GM21529 (cell line): ENCODE measurements at regions not wholly inside any gene's neighbourhood (a gene's known extent, or its start where the extent isn't known, plus 50 kb on each side); places are given as distances from the start of the nearest gene placed in this dataset.

Experiments used
- ATAC-seq: cut with Tn5 transposase; IDR thresholded peaks from one replicate; pipeline ENCODE4 v1.9.1; 2021; ENCODE audit not compliant: unreplicated experiment

DNA sequence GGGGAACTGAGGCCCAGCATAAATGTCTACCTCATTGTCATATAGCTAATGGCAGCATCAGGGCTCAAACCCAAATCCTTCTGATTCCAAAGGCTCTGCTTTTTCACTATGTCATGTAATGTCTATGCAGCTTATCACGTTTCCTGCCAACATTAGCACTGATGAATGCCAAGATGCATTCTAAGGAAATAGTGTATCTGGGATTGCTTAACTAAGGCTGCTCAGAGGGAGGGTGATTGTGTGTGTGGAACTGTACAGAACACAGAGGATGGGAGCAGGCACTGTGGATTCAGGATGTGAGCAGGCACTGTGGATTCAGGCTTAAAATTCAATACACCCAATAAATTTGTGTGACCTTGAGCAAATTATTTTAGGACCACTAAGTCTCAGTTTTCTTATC lies 456.4 kb upstream of the DEPDC1 start:
- no peak for ATAC-seq

DNA sequence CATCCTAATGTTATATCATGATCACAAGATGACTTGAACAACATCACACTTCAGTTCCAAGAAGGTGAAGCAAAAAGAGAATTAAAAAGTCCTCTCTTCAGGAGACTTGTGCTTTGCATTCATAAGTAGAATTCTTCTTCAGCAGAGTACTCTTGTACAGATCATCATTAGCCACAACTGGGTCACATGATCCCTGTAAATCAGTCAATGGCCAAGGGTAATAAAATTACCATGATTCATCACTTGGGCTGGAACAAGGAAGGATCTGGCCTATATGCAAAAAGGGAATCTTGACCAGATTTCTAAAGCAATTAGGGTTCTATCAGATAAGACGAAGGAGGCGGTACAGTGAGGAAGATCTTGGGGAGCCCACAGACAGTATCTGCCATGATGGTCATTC lies 458.0 kb upstream of the DEPDC1 start:
- ATAC-seq, result no peak

DNA sequence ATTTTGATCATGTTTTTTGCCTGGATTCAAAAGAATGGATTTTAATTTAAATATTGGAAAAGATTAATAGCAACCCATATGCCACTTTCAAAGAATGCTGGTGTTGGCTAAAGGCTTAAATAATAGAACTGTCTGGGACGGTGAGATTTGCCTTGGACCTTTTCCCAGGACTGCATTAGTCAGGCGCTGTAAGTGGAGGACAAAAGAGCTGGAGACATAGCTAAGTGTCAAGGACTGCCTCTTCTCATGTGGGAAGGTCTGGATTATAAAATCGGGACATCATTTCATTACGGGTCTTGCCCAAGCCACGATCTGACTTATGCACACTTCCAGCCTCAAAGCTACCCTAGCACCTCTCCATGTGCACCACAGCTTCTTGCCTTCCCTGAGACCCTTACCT lies 458.5 kb upstream of the DEPDC1 start:
- no peak for ATAC-seq

DNA sequence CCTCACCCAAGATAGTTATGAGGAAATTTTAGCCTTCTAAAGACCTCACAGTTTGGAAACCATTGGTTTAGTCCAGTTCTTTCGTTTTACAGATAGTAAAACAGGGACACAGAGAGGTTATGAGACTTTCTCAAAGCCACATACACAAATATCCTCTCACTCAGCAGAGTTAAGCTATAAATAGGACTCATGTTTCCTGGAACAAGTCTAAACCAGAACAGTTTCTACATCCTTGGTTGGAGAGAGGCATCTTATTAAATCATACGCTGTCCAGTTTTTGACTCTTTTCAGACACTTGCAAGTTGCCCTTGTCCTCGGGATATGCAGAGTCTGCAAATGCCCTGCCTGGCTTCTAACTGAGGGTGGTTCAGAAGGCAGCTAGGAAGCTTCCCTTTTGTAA lies 462.1 kb upstream of the DEPDC1 start:
- no peak for ATAC-seq

DNA sequence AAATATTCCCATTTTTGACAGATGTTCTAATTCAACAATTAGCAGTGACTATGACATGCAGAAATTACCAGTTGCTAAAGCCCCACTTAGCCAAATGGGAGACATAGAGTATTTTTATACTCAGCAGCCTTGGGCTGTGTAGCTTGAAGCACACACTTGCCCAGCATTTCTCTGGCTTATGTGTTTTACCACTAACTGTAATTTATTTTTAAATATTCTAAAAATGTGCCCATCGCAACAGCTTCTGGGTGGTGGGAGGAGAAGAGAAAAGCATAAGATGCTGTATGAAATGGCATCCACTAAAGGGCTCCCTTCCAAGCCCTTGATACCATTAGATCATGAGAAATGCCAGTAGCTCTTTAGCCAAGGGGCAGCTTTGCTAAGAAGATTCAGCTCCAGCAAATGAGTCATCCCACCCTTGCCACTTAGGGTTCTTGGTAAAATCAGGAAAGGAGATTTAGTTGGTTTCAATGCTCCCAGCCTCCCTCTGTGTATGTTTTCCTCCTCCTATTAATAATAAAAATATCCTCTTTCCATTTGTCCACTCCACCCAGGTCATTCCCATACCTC lies 462.7 kb upstream of the DEPDC1 start:
- no peak for ATAC-seq

DNA sequence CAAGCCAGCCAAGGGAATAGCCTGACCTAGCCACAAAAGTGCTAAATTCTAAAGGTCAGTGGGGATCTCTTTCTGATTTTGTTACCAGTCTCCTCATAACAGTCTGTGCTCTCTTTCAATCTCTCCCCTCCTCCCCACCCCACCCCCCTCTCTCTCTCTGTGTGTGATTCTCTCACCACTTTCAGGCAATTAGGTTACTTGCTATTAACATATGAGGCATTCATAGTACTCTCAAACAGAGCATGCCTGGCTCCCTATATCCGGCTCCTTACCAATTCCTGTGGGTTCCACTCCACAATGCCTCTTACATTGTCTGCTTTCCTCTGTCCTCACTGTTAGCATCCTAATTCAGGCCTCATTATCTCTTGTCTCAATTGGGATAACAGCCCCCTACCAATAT lies 464.3 kb upstream of the DEPDC1 start:
- no peak for ATAC-seq

DNA sequence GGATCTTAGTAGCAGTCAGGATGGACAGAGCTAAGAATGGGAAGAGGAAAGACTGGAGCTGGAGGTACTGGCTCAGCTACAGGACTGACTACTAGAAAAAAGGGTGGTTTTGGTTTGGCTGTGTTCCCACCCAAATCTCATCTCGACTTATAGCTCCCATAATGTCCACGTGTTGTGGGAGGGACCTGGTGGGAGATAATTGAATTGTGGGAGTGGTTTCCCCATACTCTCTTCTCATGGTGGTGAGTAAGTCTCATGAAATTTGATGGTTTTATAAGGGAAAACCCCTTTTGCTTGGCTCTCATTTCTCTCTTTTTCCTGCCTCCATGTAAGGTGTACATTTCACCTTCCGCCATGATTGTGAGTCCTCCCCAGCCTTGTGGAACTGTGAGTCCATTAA lies 466.5 kb upstream of the DEPDC1 start:
- no peak for ATAC-seq

DNA sequence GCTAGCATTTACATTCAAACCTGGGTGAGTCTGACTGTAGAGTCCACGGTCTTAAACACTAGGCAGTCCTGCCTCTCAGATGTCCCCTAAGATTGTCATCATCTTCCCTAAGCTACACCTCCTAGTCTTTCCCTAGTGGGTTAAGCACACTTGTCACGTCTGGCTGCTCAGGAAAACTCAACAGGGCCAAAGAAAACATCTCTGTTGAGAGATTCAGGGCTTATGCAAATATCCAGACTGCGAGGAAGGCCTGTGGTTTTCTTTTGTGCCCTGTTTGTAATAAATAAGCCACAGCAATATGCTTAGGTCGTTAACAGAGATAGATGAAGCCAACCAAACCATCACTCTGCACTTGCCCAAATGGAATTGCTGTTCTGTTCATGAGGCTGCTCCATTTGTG lies 472.6 kb upstream of the DEPDC1 start:
- no peak for ATAC-seq

DNA sequence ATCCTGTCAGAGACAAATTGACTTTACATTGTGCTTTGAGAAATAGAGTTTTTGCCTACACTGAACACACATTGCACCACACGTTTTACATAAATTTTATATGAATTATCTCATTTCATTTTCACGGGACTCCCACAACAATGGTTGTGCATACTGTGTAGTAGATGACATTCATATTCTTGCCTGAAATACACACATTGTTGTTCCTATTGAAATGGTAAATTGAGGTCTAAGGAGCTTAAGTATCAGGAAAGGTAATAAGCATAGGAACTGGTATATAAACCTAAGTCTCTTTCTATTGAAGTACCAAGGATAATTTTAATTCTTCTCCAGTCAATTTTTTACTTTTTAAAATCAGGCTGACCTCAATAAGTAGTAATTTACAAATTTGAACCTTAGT lies 473.7 kb upstream of the DEPDC1 start:
- ATAC-seq, result no peak

DNA sequence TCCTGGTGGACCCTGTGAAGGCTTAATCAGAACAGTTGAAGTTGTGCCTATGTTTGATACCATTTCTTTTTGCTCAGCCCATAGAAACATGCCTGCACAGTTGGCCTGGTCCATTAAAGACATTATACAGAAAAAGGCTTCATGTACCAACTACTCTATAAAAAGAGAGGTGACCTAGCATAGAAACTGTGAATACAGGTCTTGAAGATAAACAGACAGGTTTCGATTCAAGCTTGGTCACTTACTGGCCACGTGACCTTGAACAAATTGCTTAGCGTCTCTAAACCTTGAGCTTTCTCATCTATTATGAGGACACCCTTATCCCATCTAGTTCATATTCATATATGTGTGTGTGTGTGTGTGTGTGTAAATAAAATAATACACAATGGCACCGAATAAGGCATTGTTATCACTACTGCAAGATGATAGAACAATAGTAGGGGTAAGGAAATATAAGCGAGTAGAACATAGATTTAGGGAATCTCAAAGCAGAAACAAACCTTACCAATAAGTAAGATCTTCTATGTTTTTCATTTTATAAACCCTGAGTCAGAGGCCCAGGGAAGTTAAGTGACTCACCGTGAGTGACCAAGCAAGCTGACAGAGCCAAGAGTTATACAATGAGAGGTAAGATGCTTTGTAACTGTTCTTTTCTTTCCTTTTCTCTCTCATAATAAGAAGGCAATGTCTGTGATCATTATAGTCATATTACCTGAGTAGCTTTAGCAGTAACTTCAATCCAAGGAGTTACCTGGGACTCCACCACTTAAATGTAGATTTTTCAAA lies 476.8 kb upstream of the DEPDC1 start:
- ATAC-seq, result no peak

DNA sequence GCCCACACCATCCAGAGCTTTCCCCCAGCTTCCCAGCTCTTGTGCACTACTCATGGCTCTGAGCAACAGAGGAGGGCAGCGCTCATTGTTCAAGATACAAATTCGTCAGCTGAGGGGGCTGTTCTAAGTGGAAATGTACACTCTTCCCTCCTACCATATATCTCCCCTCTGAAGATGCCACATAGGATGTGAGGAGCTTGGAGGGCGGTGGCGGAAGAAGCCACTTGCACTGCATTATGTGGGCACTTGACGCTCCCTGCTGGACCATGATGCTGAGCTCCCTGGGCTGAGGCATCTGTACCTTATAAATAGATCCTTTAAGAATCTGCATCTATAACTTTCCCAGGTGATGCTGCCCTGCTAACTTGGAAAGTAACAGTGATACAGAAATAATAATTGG lies 477.6 kb upstream of the DEPDC1 start:
- no peak for ATAC-seq

DNA sequence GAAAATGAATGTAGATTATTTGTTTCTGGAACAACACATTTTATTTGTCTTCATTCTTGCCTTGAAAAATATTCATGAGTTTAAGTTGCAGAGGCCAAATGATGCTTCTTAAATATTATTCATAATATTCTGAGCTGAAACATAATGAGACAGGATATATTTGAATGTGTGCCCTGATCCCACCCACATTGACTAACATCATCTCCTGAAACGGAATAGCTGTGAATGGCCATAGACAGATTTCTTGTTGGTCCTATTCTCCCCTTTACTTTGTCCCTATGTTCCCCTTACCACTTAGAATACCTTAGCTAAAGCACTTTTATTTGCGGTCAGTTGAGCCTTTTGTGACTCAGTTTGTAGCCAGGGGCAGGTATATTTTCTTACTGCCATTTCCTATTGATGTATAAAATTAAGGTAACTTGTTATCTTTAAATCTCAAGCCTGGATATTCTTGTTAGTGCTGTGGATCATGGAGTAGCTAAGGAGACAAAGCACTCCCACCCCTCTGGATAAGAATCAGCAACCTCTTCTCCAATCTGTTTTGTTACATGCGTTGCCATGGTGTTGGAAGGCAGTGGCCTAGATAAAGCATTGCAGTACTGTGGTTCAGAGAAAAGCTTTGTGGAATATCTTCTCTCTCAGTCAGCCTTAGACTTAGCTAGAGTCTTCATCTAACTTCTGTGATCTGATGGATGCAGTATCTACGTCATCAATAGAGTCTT lies 478.5 kb upstream of the DEPDC1 start:
- no peak for ATAC-seq

DNA sequence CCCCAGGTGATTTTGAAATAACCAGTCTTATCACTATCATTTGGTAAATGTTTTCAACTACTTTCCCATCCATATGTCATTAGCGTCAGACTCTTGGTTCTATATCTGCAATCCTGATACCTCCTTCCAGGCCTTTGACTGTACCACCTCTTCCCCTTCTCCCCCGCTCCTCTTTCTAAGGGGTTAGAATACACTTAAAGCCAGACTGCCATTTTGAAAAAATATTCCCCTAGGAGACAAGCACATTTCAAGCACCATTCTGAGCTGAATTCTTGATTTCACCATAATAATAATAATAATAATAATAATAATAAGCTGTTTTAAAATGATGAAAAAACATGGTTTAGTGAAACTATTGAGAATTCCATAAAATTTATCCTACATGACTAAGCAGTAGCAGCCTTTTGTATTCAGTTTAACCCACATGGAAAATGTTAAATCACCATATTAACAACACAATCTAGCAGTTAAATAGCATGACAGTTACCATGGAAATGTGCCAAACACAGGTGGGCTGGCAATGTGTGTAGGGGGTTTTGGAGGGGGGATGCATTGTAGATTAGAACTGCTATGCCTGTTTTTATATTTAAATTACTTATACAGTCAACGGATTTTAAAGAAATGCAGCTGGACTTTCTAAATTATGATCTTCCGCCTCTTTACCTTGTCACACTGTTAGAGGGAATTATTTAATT lies 480.2 kb upstream of the DEPDC1 start:
- ATAC-seq, result no peak

DNA sequence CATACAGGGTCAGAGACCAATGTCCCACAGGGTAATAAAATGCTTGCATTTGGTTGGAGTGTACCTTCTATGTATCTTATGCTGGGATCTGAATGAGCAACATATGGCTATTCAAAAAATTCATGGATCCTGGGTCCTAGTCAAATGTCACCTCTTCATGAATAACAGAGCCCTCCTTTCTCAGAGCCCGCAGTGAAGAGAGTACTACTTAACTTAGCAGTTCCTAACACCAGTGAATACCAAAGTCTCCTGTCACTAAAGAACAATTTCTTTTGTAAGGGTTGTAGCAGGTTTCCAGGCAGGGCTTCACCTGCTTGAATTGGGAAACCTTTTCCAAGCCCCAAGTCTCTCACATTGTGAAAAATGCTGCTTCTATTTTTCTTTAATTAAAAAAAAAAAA lies 483.0 kb upstream of the DEPDC1 start:
- no peak for ATAC-seq

DNA sequence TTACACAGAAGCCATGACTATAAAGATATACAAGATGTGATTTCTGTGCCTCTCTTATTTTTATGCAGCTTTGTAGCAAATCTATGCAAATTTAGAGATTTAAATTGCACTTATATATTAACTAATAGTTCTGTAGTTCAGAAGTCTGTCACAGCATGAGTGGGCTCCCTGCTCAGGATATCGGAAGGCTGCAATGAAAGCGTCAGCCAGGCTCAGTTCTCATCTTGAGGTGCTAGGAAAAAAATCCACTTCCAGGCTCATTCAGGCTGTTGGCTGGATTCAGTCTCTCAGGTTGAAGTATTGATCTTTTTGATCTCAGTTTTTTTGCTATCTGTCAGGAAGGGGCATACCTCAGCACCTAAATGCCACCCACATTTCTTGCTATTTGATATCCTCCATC lies 487.4 kb upstream of the DEPDC1 start:
- ATAC-seq, result no peak

DNA sequence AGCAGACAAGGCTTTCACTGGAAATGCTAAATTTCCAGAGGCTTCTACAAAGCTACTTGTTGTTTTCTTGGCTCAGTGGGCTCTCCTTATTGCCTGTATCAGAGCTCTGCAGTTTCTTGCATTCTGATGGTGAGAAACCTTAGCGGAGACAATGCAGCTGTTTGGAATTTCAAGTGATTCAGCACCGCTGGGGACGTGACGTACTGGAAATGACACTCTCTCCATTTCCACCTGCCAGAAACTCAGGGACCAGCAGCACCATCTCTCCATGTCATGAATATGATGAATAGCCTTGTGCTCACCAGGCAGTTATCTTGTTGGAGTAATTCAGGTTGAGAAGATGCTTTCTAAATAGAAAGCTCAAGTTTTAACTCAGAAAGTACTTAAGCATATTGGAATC lies 497.2 kb upstream of the DEPDC1 start:
- ATAC-seq, result no peak

DNA sequence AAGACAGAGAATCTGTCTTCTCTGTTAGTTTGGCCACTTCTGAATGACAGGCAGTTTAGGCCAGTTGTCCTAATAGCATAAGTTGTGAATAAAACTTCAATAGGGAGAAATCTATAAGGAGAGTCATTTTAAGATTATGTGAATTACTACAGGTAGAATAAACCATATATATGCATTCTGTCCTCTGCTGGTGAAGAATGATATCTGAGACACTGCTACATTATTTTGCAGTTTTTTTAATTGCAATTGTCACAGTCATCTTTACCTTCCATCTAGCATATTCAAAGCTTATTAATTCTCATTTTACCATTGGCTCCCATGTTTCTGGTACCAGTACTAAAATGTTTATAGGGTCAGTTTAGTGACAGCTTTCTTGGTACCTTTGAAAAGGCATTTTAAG lies 519.6 kb upstream of the DEPDC1 start:
- ATAC-seq, result no peak

DNA sequence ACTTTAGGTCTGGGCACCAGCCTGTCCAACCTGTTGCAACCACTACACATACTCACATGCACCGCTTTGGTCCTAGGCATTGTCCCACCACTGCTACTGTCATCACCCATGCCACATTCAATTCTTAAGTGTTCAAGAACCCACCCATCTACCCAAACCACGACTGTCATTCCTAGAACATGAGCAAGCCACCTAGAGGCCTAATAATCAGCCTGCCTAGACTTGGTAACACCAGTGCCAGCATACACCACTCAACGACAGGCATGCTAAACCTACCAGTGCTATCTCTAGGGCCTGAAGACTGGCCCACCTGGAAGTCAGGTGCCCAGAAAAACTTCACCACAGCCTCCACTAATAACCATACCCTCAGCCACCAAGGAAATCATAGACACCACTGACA lies 532.8 kb upstream of the DEPDC1 start:
- ATAC-seq, result no peak

DNA sequence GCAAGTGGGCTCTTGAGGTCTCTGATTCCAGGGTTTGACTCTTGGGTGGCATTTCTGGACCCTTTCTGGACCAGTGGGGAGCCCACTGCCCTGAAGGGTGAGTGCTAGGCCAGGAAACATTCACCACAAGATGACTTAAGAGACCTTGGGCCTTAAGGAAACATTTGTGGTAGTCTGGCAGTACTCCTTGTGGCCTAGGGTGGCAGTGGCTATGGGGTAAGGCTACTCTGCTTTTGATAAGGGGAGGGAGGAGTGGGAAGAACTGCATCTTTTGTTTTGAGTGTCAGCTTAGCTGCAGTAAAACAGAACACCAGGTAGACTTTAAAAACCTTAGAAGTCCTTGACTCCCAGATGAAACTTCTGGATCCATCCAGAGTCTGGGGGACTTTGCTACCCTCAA lies 529.3 kb upstream of the LRRC7 start:
- ATAC-seq, result no peak

DNA sequence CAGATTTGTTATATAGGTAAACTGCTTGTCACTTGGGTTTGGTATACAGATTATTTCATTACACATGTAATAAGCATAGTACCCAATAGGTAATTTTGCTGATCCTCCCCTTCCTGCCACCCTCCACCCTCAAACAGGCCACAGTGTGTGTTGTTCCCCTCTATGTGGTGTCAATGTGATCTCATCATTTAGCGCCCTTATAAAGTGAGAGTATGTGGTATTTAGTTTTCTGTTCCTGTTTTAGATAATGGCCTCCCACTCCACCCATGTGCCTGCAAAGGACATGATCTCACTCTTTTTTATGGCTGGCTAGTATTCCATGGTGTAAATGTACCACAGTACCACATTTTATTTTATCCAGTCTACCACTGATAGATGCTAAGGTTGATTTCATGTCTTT lies 522.1 kb upstream of the LRRC7 start:
- ATAC-seq, result no peak

DNA sequence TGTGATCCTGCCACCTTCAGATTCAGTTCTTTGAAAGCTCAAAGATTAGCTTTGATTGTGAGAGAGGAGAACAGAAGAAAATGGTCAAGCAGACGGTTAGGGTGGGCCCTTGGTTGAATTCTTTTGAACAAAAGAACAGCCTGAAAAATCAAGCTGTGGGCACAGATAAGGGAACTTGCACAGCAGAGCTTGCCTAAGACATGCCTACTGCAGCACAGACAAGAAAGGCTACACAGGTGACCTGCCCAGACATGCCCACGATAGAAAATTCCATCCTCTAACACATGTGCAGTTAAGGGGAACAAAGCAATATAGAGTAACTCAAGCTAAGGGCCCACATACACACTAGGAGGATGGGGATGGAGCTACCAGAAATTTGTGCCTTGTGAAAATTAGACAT lies 512.5 kb upstream of the LRRC7 start:
- no peak for ATAC-seq

DNA sequence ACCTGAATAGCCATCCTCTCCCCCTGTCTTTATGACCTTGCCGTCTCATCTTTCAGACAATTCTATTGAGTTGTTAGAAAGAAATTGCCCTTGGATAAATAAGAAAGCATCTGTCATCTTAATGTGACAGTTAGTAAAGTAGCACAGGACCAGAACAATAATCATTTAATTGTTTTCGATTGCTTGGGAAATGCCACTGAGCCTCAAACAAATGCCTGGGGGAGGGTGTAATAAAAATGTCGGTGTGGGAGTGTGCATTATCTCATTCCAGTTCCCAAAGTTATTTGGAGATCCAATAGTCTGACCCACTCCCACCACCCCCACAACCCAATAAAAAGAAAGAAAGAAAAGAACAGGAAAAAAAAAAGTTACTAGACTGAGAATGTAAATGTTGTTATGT lies 509.3 kb upstream of the LRRC7 start:
- no peak for ATAC-seq
